ENCODE measurements at regions not wholly inside any gene's neighbourhood (a gene's known extent, or its start where the extent isn't known, plus 50 kb on each side); places are given as distances from the start of the nearest gene placed in this dataset.

GRCh38 chr15:31455499-31455898 is 128.9 kb downstream of the KLF13 start:
- DNase-seq = no peak
- Mint-ChIP-seq H3K4me3 (ENCODE audit: unreplicated experiment) (no peak overlapping the region), H3K27me3 (ENCODE audit: unreplicated experiment) (no peaks in the 10 kb centered on the region), H3K36me3 (ENCODE audit: unreplicated experiment) (peaks cover 13% of the 10 kb centered on the region), H3K4me1 (ENCODE audit: low read depth, unreplicated experiment) (peaks cover 3% of the 10 kb centered on the region), H3K27ac (ENCODE audit: unreplicated experiment) (no peak overlapping the region), H3K9me3 (ENCODE audit: unreplicated experiment) (peaks cover 12% of the 10 kb centered on the region)
- TF ChIP-seq, protein P1, sequence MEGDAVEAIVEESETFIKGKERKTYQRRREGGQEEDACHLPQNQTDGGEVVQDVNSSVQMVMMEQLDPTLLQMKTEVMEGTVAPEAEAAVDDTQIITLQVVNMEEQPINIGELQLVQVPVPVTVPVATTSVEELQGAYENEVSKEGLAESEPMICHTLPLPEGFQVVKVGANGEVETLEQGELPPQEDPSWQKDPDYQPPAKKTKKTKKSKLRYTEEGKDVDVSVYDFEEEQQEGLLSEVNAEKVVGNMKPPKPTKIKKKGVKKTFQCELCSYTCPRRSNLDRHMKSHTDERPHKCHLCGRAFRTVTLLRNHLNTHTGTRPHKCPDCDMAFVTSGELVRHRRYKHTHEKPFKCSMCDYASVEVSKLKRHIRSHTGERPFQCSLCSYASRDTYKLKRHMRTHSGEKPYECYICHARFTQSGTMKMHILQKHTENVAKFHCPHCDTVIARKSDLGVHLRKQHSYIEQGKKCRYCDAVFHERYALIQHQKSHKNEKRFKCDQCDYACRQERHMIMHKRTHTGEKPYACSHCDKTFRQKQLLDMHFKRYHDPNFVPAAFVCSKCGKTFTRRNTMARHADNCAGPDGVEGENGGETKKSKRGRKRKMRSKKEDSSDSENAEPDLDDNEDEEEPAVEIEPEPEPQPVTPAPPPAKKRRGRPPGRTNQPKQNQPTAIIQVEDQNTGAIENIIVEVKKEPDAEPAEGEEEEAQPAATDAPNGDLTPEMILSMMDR (IDR thresholded peaks at IDR 0.05; ENCODE audit: partially characterized antibody, unreplicated experiment) = no peak

DNA sequence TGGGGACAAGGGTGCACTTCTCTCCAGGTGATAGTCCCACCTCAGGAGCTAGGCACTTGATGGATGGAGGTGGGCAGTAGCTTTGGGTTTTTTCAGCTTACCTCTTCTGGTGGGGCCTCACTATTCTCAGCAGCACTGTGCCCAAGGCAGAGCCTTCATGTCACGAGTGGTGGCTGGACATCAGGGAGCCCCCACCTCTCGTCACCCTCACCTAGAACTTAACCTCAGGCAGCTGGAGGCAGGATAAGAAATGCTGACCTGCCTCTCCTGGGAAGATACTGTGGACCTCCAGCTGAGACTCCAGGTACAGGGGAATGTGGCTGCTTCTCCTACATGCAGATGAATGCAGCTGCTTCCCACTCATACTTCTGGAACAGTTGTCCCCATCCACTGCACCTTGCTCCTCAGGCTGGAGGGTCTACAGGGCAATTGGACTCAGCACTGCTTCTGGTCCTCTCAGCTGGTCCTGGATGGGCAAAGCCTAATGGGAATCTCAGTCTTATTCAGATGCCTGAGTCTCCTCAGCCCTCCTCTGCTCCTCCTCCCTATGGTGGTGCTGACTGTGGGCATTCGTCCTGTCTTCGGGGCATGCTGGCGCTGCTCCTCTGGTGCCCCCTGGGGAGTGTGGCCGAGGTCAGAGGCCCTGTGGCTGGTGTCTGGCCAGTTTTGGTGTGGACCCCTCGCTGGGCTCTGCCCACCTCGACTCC is 129.9 kb downstream of the KLF13 start:
- H3K27me3 Mint-ChIP-seq (ENCODE audit: unreplicated experiment) = no peaks in the 10 kb centered on the region
- DNase-seq = no peak
- H3K36me3 Mint-ChIP-seq (ENCODE audit: unreplicated experiment) = peaks cover 13% of the 10 kb centered on the region
- peaks cover 12% of the 10 kb centered on the region for H3K9me3 Mint-ChIP-seq (ENCODE audit: unreplicated experiment)
- TF ChIP-seq, protein P1 (IDR thresholded peaks at IDR 0.05; ENCODE audit: partially characterized antibody, unreplicated experiment) = no peak
- peaks cover 3% of the 10 kb centered on the region for H3K4me1 Mint-ChIP-seq (ENCODE audit: low read depth, unreplicated experiment)
- no peak overlapping the region for H3K27ac Mint-ChIP-seq (ENCODE audit: unreplicated experiment)
- H3K4me3 Mint-ChIP-seq (ENCODE audit: unreplicated experiment) = no peak overlapping the region

DNA sequence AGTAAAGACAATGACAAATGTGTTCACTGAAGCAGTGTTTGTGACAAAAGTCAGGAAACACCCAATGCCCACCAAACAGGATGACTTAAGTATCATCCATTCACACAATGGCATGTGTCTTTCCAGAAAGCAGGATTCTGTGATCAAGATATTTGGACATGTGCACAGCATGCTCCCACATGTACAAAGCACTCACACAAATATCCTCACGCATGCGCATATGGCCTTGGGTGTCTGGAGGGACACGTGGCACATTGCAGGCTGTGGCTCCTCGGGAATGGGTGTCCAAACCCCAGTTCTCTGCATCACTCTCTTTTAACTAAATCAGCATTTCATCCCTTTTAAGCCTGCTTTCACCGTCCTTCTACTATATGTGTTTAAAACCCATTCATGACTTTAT is 130.5 kb downstream of the KLF13 start:
- DNase-seq = no peak
- Mint-ChIP-seq H3K4me3 (ENCODE audit: unreplicated experiment) (no peak overlapping the region), H3K27ac (ENCODE audit: unreplicated experiment) (no peak overlapping the region), H3K4me1 (ENCODE audit: low read depth, unreplicated experiment) (peaks cover 3% of the 10 kb centered on the region), H3K27me3 (ENCODE audit: unreplicated experiment) (no peaks in the 10 kb centered on the region), H3K9me3 (ENCODE audit: unreplicated experiment) (peaks cover 12% of the 10 kb centered on the region), H3K36me3 (ENCODE audit: unreplicated experiment) (peaks cover 13% of the 10 kb centered on the region)
- TF ChIP-seq, protein P1 (IDR thresholded peaks at IDR 0.05; ENCODE audit: partially characterized antibody, unreplicated experiment) = no peak

DNA sequence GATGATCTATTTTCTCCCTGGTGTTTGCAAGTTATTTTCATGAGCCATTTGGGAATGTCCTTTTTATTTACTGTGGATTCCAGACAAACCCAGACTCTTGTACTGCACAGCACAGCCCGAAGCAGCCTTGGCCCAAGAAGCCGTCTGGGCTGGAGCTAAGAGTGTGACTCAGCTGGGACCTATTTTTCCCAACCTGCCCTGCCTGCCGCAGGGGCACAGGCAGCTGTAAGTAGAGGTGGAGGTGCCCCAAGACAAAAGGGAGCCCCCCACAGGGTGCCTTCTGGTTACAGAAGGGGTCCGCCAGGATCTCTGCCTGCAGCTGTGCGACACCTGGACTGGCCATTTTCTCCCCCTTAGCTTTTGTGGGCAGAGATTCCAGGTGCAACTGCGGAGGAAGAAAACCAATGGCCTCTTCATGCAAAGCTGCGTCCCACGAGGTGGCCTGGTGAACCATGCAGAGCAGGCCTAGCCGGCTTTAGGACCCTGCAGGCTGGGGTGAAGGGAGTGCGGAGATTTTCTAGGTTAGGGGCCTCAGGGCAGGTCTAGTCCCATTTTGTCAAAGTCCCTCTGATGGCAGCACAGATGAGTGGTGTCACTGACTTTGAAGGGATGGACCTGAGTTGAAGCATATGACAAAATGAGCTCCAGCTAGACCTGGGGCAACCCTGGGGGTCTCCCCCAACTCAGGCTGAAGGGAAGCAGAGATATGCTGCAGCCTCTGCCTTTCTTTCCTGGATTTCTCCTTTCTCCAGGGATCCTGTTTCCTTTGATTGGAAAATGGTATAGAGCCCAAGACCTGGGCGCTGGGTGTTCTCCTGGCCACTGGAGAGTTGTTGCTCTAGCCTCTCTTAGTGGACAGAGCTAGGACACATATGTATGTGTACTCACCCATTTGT is 131.2 kb downstream of the KLF13 start:
- Mint-ChIP-seq H3K4me1 (ENCODE audit: low read depth, unreplicated experiment) (peaks cover 3% of the 10 kb centered on the region), H3K27ac (ENCODE audit: unreplicated experiment) (no peak overlapping the region), H3K9me3 (ENCODE audit: unreplicated experiment) (peaks cover 12% of the 10 kb centered on the region), H3K36me3 (ENCODE audit: unreplicated experiment) (peaks cover 13% of the 10 kb centered on the region), H3K4me3 (ENCODE audit: unreplicated experiment) (no peak overlapping the region), H3K27me3 (ENCODE audit: unreplicated experiment) (no peaks in the 10 kb centered on the region)
- DNase-seq = no peak
- TF ChIP-seq, protein P1 (IDR thresholded peaks at IDR 0.05; ENCODE audit: partially characterized antibody, unreplicated experiment) = no peak
